ENCODE measurements at regions not wholly inside any gene's neighbourhood (a gene's known extent, or its start where the extent isn't known, plus 50 kb on each side); places are given as distances from the start of the nearest gene placed in this dataset.

DNA sequence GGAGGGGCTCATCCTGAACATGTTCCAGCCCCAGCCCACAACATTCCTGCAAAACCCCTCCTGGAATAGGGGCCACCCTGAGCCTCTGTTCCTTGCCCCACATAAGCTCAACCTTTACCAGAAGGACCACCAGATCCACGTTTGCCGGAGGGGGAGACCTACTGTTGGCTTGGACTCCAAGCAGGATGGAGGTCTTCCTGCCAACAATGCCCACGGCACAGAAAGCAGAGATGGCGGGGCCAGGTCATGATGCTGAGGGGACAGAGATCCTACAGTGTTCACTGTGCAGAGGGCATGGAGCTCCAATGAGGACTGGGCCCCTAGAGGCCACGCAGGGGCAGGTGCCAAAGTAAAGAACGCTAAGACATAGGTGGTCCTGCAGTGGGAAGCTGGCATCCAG lies 98.5 kb upstream of the RAB6C start:
- TF ChIP-seq, protein P1, sequence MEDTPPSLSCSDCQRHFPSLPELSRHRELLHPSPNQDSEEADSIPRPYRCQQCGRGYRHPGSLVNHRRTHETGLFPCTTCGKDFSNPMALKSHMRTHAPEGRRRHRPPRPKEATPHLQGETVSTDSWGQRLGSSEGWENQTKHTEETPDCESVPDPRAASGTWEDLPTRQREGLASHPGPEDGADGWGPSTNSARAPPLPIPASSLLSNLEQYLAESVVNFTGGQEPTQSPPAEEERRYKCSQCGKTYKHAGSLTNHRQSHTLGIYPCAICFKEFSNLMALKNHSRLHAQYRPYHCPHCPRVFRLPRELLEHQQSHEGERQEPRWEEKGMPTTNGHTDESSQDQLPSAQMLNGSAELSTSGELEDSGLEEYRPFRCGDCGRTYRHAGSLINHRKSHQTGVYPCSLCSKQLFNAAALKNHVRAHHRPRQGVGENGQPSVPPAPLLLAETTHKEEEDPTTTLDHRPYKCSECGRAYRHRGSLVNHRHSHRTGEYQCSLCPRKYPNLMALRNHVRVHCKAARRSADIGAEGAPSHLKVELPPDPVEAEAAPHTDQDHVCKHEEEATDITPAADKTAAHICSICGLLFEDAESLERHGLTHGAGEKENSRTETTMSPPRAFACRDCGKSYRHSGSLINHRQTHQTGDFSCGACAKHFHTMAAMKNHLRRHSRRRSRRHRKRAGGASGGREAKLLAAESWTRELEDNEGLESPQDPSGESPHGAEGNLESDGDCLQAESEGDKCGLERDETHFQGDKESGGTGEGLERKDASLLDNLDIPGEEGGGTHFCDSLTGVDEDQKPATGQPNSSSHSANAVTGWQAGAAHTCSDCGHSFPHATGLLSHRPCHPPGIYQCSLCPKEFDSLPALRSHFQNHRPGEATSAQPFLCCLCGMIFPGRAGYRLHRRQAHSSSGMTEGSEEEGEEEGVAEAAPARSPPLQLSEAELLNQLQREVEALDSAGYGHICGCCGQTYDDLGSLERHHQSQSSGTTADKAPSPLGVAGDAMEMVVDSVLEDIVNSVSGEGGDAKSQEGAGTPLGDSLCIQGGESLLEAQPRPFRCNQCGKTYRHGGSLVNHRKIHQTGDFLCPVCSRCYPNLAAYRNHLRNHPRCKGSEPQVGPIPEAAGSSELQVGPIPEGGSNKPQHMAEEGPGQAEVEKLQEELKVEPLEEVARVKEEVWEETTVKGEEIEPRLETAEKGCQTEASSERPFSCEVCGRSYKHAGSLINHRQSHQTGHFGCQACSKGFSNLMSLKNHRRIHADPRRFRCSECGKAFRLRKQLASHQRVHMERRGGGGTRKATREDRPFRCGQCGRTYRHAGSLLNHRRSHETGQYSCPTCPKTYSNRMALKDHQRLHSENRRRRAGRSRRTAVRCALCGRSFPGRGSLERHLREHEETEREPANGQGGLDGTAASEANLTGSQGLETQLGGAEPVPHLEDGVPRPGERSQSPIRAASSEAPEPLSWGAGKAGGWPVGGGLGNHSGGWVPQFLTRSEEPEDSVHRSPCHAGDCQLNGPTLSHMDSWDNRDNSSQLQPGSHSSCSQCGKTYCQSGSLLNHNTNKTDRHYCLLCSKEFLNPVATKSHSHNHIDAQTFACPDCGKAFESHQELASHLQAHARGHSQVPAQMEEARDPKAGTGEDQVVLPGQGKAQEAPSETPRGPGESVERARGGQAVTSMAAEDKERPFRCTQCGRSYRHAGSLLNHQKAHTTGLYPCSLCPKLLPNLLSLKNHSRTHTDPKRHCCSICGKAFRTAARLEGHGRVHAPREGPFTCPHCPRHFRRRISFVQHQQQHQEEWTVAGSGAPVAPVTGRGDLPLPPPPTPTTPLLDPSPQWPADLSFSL (CRISPR knock-in tag; IDR thresholded peaks at IDR 0.05), result no peak
- TF ChIP-seq ZSCAN25 (CRISPR knock-in tag; IDR thresholded peaks at IDR 0.05) (no peak), RFX5 (IDR thresholded peaks at IDR 0.05; ENCODE audit: low read depth, low read length) (no peak), HOXA3 (CRISPR knock-in tag; IDR thresholded peaks at IDR 0.05) (no peak), ZMYM4 (CRISPR knock-in tag; IDR thresholded peaks at IDR 0.05) (no peak), KAT8 (CRISPR knock-in tag; IDR thresholded peaks at IDR 0.05) (no peak)
- TF ChIP-seq, protein P2, sequence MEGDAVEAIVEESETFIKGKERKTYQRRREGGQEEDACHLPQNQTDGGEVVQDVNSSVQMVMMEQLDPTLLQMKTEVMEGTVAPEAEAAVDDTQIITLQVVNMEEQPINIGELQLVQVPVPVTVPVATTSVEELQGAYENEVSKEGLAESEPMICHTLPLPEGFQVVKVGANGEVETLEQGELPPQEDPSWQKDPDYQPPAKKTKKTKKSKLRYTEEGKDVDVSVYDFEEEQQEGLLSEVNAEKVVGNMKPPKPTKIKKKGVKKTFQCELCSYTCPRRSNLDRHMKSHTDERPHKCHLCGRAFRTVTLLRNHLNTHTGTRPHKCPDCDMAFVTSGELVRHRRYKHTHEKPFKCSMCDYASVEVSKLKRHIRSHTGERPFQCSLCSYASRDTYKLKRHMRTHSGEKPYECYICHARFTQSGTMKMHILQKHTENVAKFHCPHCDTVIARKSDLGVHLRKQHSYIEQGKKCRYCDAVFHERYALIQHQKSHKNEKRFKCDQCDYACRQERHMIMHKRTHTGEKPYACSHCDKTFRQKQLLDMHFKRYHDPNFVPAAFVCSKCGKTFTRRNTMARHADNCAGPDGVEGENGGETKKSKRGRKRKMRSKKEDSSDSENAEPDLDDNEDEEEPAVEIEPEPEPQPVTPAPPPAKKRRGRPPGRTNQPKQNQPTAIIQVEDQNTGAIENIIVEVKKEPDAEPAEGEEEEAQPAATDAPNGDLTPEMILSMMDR (CRISPR knock-in tag; IDR thresholded peaks at IDR 0.05), result no peak
- TF ChIP-seq, protein P3, sequence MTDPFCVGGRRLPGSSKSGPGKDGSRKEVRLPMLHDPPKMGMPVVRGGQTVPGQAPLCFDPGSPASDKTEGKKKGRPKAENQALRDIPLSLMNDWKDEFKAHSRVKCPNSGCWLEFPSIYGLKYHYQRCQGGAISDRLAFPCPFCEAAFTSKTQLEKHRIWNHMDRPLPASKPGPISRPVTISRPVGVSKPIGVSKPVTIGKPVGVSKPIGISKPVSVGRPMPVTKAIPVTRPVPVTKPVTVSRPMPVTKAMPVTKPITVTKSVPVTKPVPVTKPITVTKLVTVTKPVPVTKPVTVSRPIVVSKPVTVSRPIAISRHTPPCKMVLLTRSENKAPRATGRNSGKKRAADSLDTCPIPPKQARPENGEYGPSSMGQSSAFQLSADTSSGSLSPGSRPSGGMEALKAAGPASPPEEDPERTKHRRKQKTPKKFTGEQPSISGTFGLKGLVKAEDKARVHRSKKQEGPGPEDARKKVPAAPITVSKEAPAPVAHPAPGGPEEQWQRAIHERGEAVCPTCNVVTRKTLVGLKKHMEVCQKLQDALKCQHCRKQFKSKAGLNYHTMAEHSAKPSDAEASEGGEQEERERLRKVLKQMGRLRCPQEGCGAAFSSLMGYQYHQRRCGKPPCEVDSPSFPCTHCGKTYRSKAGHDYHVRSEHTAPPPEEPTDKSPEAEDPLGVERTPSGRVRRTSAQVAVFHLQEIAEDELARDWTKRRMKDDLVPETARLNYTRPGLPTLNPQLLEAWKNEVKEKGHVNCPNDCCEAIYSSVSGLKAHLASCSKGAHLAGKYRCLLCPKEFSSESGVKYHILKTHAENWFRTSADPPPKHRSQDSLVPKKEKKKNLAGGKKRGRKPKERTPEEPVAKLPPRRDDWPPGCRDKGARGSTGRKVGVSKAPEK (CRISPR knock-in tag; IDR thresholded peaks at IDR 0.05; ENCODE audit: borderline replicate concordance), result no peak
- TF ChIP-seq, protein P4, sequence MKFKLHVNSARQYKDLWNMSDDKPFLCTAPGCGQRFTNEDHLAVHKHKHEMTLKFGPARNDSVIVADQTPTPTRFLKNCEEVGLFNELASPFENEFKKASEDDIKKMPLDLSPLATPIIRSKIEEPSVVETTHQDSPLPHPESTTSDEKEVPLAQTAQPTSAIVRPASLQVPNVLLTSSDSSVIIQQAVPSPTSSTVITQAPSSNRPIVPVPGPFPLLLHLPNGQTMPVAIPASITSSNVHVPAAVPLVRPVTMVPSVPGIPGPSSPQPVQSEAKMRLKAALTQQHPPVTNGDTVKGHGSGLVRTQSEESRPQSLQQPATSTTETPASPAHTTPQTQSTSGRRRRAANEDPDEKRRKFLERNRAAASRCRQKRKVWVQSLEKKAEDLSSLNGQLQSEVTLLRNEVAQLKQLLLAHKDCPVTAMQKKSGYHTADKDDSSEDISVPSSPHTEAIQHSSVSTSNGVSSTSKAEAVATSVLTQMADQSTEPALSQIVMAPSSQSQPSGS (CRISPR knock-in tag; IDR thresholded peaks at IDR 0.05), result no peak
- TF ChIP-seq, protein P5, sequence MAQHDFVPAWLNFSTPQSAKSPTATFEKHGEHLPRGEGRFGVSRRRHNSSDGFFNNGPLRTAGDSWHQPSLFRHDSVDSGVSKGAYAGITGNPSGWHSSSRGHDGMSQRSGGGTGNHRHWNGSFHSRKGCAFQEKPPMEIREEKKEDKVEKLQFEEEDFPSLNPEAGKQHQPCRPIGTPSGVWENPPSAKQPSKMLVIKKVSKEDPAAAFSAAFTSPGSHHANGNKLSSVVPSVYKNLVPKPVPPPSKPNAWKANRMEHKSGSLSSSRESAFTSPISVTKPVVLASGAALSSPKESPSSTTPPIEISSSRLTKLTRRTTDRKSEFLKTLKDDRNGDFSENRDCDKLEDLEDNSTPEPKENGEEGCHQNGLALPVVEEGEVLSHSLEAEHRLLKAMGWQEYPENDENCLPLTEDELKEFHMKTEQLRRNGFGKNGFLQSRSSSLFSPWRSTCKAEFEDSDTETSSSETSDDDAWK (CRISPR knock-in tag; IDR thresholded peaks at IDR 0.05), result no peak
